PC-9 (cell line): ENCODE measurements at regions not wholly inside any gene's neighbourhood (a gene's known extent, or its start where the extent isn't known, plus 50 kb on each side); places are given as distances from the start of the nearest gene placed in this dataset.

ENCODE experiments used
- BruUV-seq: library from RNA; stranded (reverse); fragments of 400-500 nt; replicated peaks from 2 replicates; lab custom pipeline; 2021; lab: Mats Ljungman, UMichigan
- CTCF ChIA-PET: fragments of 300-600 bp; sonication (Branson Sonifier 250); formaldehyde crosslinking; loops from one replicate; lab custom pipeline; 2022; ENCODE audit warnings: antibody characterized with exemption; lab: Charles Lee
- POLR2A ChIA-PET: fragments of 300-600 bp; sonication (Branson Sonifier 250); formaldehyde crosslinking; loops from one replicate; lab custom pipeline; 2022; ENCODE audit warnings: antibody characterized with exemption; ENCODE audit not compliant: unreplicated experiment; lab: Charles Lee
- DNase-seq, 2 experiments: peaks; one replicate each; pipeline versions ENCODE4 v3.0.0 to v3.0.0-alpha.2; 2015 to 2022; ENCODE audit warnings: mixed read lengths in 1 of 2
- H2AFZ ChIP-seq: fragments of 200-600 bp; sonication (generic); 2 replicates; pipeline ENCODE4 v1.8.1; 2017; ENCODE audit warnings: antibody characterized with exemption
- H3F3A ChIP-seq: fragments of 200-600 bp; sonication (generic); 2 replicates; pipeline ENCODE4 v1.8.1; 2017; ENCODE audit warnings: antibody characterized with exemption, mild to moderate bottlenecking, low read depth; ENCODE audit not compliant: insufficient read depth
- H3K27ac ChIP-seq: fragments of 200-600 bp; sonication (generic); 2 replicates; pipeline ENCODE4 v1.6.1; 2016; ENCODE audit warnings: mixed run types
- H3K27me3 ChIP-seq: fragments of 200-600 bp; sonication (generic); 2 replicates; pipeline ENCODE4 v1.6.1; 2016; ENCODE audit warnings: low read depth, mixed run types; ENCODE audit not compliant: insufficient read depth
- H3K36me3 ChIP-seq: fragments of 200-600 bp; sonication (generic); 2 replicates; pipeline ENCODE4 v1.6.1; 2016; ENCODE audit warnings: low read depth, mixed run types
- H3K4me1 ChIP-seq: fragments of 200-600 bp; sonication (generic); replicated peaks from 2 replicates; pipeline ENCODE4 v1.6.1; 2016; ENCODE audit warnings: mixed run types; ENCODE audit not compliant: insufficient read depth
- H3K4me2 ChIP-seq: fragments of 200-600 bp; sonication (generic); 2 replicates; pipeline ENCODE4 v1.6.1; 2017; ENCODE audit warnings: mixed run types
- H3K4me3 ChIP-seq: fragments of 200-600 bp; sonication (generic); 2 replicates; pipeline ENCODE4 v1.6.1; 2016; ENCODE audit warnings: mixed run types
- H3K79me2 ChIP-seq: fragments of 200-600 bp; sonication (generic); 2 replicates; pipeline ENCODE4 v1.6.1; 2017; ENCODE audit warnings: low read depth, mixed run types
- H3K9me2 ChIP-seq: fragments of 200-600 bp; sonication (generic); 2 replicates; pipeline ENCODE4 v1.8.1; 2017; ENCODE audit warnings: mild to moderate bottlenecking; ENCODE audit not compliant: insufficient read depth
- H3K9me3 ChIP-seq: fragments of 200-600 bp; sonication (generic); 2 replicates; pipeline ENCODE4 v1.8.1; 2016; ENCODE audit warnings: low read depth; ENCODE audit not compliant: insufficient read depth
- H4K20me1 ChIP-seq: fragments of 200-600 bp; sonication (generic); 2 replicates; pipeline ENCODE4 v1.8.1; 2017; ENCODE audit not compliant: insufficient read depth
- EZH2 ChIP-seq: fragments of 200-600 bp; sonication (generic); IDR thresholded peaks from 2 replicates; pipeline ENCODE4 v1.8.0; 2017; ENCODE audit warnings: antibody characterized with exemption, low read depth
- intact Hi-C: fragments of 100-400 bp; cut with micrococcal nuclease; formaldehyde crosslinking; loops from one replicate; pipeline ENCODE4 v1.10.0; 2022; ENCODE audit not compliant: unreplicated experiment
- TF ChIP-seq, protein P1 (sequence below): fragments of 200-600 bp; sonication (generic); conservative IDR thresholded peaks from 2 replicates; pipeline ENCODE4 v1.6.1; 2017; ENCODE audit warnings: mixed run types, antibody characterized with exemption, mild to moderate bottlenecking, moderate library complexity

- no peaks in the 10 kb centered on the region for H3K79me2 ChIP-seq
- H3K9me3 ChIP-seq: no peaks in the 10 kb centered on the region
- H3K9me2 ChIP-seq: no peaks in the 10 kb centered on the region
- CTCF ChIA-PET: no interaction called here
- H3K27me3 ChIP-seq: no peaks in the 10 kb centered on the region
- intact Hi-C loops: no loop called here
- H4K20me1 ChIP-seq: no peaks in the 10 kb centered on the region
- DNase-seq: no peak
- H2AFZ ChIP-seq: no peak overlapping the region
- no peaks in the 10 kb centered on the region for H3K4me1 ChIP-seq
- BruUV-seq: no TSS peak
- no peaks in the 10 kb centered on the region for H3K36me3 ChIP-seq
- H3K27ac ChIP-seq: no peak overlapping the region
- no peaks in the 10 kb centered on the region for H3F3A ChIP-seq
- H3K4me3 ChIP-seq: no peak overlapping the region
- TF ChIP-seq, protein P1, sequence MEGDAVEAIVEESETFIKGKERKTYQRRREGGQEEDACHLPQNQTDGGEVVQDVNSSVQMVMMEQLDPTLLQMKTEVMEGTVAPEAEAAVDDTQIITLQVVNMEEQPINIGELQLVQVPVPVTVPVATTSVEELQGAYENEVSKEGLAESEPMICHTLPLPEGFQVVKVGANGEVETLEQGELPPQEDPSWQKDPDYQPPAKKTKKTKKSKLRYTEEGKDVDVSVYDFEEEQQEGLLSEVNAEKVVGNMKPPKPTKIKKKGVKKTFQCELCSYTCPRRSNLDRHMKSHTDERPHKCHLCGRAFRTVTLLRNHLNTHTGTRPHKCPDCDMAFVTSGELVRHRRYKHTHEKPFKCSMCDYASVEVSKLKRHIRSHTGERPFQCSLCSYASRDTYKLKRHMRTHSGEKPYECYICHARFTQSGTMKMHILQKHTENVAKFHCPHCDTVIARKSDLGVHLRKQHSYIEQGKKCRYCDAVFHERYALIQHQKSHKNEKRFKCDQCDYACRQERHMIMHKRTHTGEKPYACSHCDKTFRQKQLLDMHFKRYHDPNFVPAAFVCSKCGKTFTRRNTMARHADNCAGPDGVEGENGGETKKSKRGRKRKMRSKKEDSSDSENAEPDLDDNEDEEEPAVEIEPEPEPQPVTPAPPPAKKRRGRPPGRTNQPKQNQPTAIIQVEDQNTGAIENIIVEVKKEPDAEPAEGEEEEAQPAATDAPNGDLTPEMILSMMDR: no peak
- no peak for TF ChIP-seq EZH2
- POLR2A ChIA-PET: no interaction called here
- no peak overlapping the region for H3K4me2 ChIP-seq
Measured at GRCh38 chr14:82153689-82154088, 620.0 kb upstream of the SEL1L start.

DNA sequence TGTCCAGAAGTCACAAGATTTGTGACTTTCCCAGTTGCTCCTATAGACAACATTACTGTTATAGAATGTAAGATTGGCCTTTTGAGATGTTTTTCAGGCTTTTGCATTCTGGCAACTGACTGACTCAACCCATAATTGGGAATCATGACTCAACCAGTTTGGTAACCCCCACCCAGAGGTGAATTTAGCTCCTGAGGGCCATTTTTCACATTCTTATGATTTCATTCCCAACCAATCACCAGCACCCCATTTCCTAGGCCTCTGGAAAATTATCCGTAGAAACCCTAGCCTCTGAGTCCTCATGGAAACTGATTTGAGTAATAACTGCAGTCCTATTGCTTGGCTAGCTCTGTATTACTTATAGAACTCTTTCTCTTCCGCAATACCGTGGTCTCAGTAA lies 626.0 kb upstream of the SEL1L start:
- ChIA-PET POLR2A (no interaction called here), CTCF (no interaction called here)
- intact Hi-C loops: no loop called here
- no peak overlapping the region for H2AFZ ChIP-seq
- H3K79me2 ChIP-seq: no peaks in the 10 kb centered on the region
- no peak overlapping the region for H3K4me2 ChIP-seq
- no peaks in the 10 kb centered on the region for H3K36me3 ChIP-seq
- no peaks in the 10 kb centered on the region for H3K9me2 ChIP-seq
- H3K9me3 ChIP-seq: no peaks in the 10 kb centered on the region
- H4K20me1 ChIP-seq: no peaks in the 10 kb centered on the region
- no peak overlapping the region for H3K4me3 ChIP-seq
- no peaks in the 10 kb centered on the region for H3F3A ChIP-seq
- no TSS peak for BruUV-seq
- no peak for DNase-seq
- no peak for TF ChIP-seq EZH2
- TF ChIP-seq, protein P1: no peak
- no peaks in the 10 kb centered on the region for H3K27me3 ChIP-seq
- no peaks in the 10 kb centered on the region for H3K4me1 ChIP-seq
- no peak overlapping the region for H3K27ac ChIP-seq

- POLR2A ChIA-PET: no interaction called here
- intact Hi-C loops: no loop called here
- H3K27ac ChIP-seq: no peak overlapping the region
Measured at GRCh38 chr14:82180139-82180538, 646.5 kb upstream of the SEL1L start.

More at GRCh38 chr14:82180139-82180538, 646.5 kb upstream of the SEL1L start:
- CTCF ChIA-PET: no interaction called here
- no peak overlapping the region for H3K4me2 ChIP-seq
- H3K4me3 ChIP-seq: no peak overlapping the region
- no peak for TF ChIP-seq EZH2
- TF ChIP-seq, protein P1: no peak
- H3K27me3 ChIP-seq: no peaks in the 10 kb centered on the region
- no peaks in the 10 kb centered on the region for H3K36me3 ChIP-seq
- H2AFZ ChIP-seq: no peak overlapping the region
- no peaks in the 10 kb centered on the region for H3K9me3 ChIP-seq
- H4K20me1 ChIP-seq: no peaks in the 10 kb centered on the region
- H3F3A ChIP-seq: no peaks in the 10 kb centered on the region
- H3K9me2 ChIP-seq: no peaks in the 10 kb centered on the region
- H3K79me2 ChIP-seq: no peaks in the 10 kb centered on the region
- no peaks in the 10 kb centered on the region for H3K4me1 ChIP-seq
- no TSS peak for BruUV-seq
- DNase-seq: no peak
